ENCODE measurements at regions not wholly inside any gene's neighbourhood (a gene's known extent, or its start where the extent isn't known, plus 50 kb on each side); places are given as distances from the start of the nearest gene placed in this dataset.

DNA sequence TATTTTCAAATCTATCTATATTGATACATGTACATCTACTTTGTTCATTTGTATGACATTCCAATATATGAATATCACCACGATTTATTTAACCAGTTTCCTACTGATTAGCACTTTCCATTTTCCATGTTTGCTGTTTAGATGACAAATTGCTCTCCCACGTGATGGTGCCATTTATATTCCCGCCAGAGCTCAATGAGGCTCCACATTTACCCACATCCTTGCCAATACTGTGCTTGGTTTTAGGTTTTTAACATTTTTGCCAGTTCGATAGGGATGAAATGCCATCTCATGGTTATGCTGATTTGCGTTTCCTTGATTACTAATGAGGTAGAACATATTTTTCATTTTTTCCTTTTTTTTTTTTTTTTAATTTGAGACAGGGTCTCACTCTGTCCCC lies 86.7 kb upstream of the TRIM2 start:
- H3K27me3 ChIP-seq (ENCODE audit: control insufficient read depth, insufficient read depth, low read length) = peaks cover 4% of the 10 kb centered on the region; the same call in 1 of the 2 replicates
- no peaks in the 10 kb centered on the region for H3K9me3 ChIP-seq (ENCODE audit: control insufficient read depth, insufficient read depth, low read depth, low read length)
- H3K9ac ChIP-seq (ENCODE audit: low read length) = no peak overlapping the region
- no peak overlapping the region for H3K27ac ChIP-seq (ENCODE audit: low read depth, low read length)
- H3K4me3 ChIP-seq (ENCODE audit: low read depth, low read length) = no peak overlapping the region
- H3K4me1 ChIP-seq (ENCODE audit: control insufficient read depth, insufficient read depth, low read length) = peaks cover 8% of the 10 kb centered on the region; the same call in 1 of the 2 replicates
- H3K36me3 ChIP-seq (ENCODE audit: control insufficient read depth, insufficient read depth, low read length) = no peaks in the 10 kb centered on the region

DNA sequence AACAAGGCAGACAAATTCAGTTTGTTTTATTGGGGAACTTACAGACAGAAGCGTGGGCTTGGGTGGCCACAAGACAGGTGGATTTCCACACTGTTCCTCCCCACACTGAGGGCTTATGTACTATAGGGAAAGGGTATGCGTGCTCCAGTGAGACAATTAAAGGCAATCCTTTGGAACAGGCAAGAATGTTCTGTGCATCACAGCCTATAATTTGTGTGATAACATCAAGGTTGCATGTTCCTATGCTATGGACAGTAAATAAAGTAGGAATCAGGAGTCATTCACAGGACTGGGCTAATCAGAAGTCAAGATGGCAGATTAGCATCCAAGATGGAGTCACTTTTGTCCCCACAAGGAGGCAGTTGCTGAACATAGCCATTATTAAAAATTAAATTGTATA lies 84.6 kb upstream of the TRIM2 start:
- H3K9ac ChIP-seq (ENCODE audit: low read length) = no peak overlapping the region
- no peak overlapping the region for H3K27ac ChIP-seq (ENCODE audit: low read depth, low read length)
- peaks cover 8% of the 10 kb centered on the region; the same call in 1 of the 2 replicates for H3K4me1 ChIP-seq (ENCODE audit: control insufficient read depth, insufficient read depth, low read length)
- H3K9me3 ChIP-seq (ENCODE audit: control insufficient read depth, insufficient read depth, low read depth, low read length) = no peaks in the 10 kb centered on the region
- peaks cover 4% of the 10 kb centered on the region; the same call in 1 of the 2 replicates for H3K27me3 ChIP-seq (ENCODE audit: control insufficient read depth, insufficient read depth, low read length)
- H3K4me3 ChIP-seq (ENCODE audit: low read depth, low read length) = no peak overlapping the region
- H3K36me3 ChIP-seq (ENCODE audit: control insufficient read depth, insufficient read depth, low read length) = no peaks in the 10 kb centered on the region

DNA sequence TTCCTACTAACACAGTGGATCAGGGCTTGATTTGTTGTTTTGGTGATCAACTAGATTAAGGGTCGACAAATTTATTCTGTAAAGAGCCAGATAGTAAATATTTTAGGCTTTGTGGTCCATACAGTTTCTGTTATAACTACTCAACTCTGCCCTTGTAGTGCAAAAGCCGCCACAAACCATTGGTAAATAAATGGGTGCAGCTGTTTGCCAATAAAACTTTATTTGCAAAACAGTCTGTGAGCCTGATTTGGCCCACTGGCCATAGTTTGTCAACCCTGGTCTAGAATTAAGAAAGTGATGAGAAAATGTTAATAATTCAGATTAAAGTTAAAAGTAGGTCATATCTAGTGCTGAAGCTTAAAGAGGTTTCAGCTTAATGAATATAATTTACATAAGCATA lies 84.0 kb upstream of the TRIM2 start:
- H3K4me3 ChIP-seq (ENCODE audit: low read depth, low read length) = no peak overlapping the region
- no peaks in the 10 kb centered on the region for H3K36me3 ChIP-seq (ENCODE audit: control insufficient read depth, insufficient read depth, low read length)
- peaks cover 3% of the 10 kb centered on the region; the same call in 1 of the 2 replicates for H3K27me3 ChIP-seq (ENCODE audit: control insufficient read depth, insufficient read depth, low read length)
- H3K9ac ChIP-seq (ENCODE audit: low read length) = no peak overlapping the region
- H3K27ac ChIP-seq (ENCODE audit: low read depth, low read length) = no peak overlapping the region
- no peaks in the 10 kb centered on the region for H3K9me3 ChIP-seq (ENCODE audit: control insufficient read depth, insufficient read depth, low read depth, low read length)
- peaks cover 6% of the 10 kb centered on the region; the same call in 1 of the 2 replicates for H3K4me1 ChIP-seq (ENCODE audit: control insufficient read depth, insufficient read depth, low read length)

GRCh38 chr4:153122855-153123254 lies 81.4 kb upstream of the TRIM2 start:
- no peak overlapping the region for H3K9ac ChIP-seq (ENCODE audit: low read length)
- H3K4me3 ChIP-seq (ENCODE audit: low read depth, low read length) = no peak overlapping the region
- peaks cover 21% of the 10 kb centered on the region for H3K4me1 ChIP-seq (ENCODE audit: control insufficient read depth, insufficient read depth, low read length)
- no peaks in the 10 kb centered on the region for H3K36me3 ChIP-seq (ENCODE audit: control insufficient read depth, insufficient read depth, low read length)
- no peaks in the 10 kb centered on the region for H3K27me3 ChIP-seq (ENCODE audit: control insufficient read depth, insufficient read depth, low read length)
- no peaks in the 10 kb centered on the region for H3K9me3 ChIP-seq (ENCODE audit: control insufficient read depth, insufficient read depth, low read depth, low read length)
- H3K27ac ChIP-seq (ENCODE audit: low read depth, low read length) = no peak overlapping the region

GRCh38 chr4:153126137-153126536 lies 78.1 kb upstream of the TRIM2 start:
- Histone ChIP-seq H3K27ac (ENCODE audit: low read depth, low read length) (no peak overlapping the region), H3K36me3 (ENCODE audit: control insufficient read depth, insufficient read depth, low read length) (no peaks in the 10 kb centered on the region), H3K9me3 (ENCODE audit: control insufficient read depth, insufficient read depth, low read depth, low read length) (no peaks in the 10 kb centered on the region), H3K27me3 (ENCODE audit: control insufficient read depth, insufficient read depth, low read length) (no peaks in the 10 kb centered on the region), H3K4me3 (ENCODE audit: low read depth, low read length) (no peak overlapping the region), H3K4me1 (ENCODE audit: control insufficient read depth, insufficient read depth, low read length) (peaks cover 21% of the 10 kb centered on the region), H3K9ac (ENCODE audit: low read length) (no peak overlapping the region)

GRCh38 chr4:153127760-153128494 lies 76.3 kb upstream of the TRIM2 start:
- Histone ChIP-seq H3K4me1 (ENCODE audit: control insufficient read depth, insufficient read depth, low read length) (peaks cover 21% of the 10 kb centered on the region), H3K27ac (ENCODE audit: low read depth, low read length) (peak overlapping the region; percentile 28; the same call in 1 of the 2 replicates), H3K9me3 (ENCODE audit: control insufficient read depth, insufficient read depth, low read depth, low read length) (no peaks in the 10 kb centered on the region), H3K4me3 (ENCODE audit: low read depth, low read length) (peak overlapping the region; percentile 46), H3K9ac (ENCODE audit: low read length) (peak overlapping the region; percentile 64), H3K27me3 (ENCODE audit: control insufficient read depth, insufficient read depth, low read length) (no peaks in the 10 kb centered on the region), H3K36me3 (ENCODE audit: control insufficient read depth, insufficient read depth, low read length) (no peaks in the 10 kb centered on the region)

DNA sequence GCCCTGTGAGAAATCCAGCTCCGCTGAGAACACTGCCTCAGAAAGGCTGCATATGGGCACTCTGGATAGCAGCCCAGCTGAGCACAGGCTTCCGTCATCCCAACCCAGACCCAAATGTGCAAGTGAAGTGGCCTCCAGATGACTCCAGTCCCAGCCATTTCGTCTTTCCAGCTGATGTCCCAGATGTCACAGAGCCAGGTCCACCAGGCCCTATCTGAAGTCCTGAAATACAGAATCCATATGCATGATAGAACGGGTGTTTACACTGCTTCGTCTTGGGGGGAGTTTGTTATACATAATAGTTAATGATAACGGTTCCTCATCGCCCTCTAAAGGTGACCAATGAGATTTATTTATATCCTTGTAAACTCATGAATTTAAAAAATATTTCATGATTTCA lies 72.6 kb upstream of the TRIM2 start:
- no peak overlapping the region for H3K27ac ChIP-seq (ENCODE audit: low read depth, low read length)
- H3K9ac ChIP-seq (ENCODE audit: low read length) = no peak overlapping the region
- no peaks in the 10 kb centered on the region for H3K27me3 ChIP-seq (ENCODE audit: control insufficient read depth, insufficient read depth, low read length)
- no peak overlapping the region for H3K4me3 ChIP-seq (ENCODE audit: low read depth, low read length)
- no peaks in the 10 kb centered on the region for H3K36me3 ChIP-seq (ENCODE audit: control insufficient read depth, insufficient read depth, low read length)
- H3K9me3 ChIP-seq (ENCODE audit: control insufficient read depth, insufficient read depth, low read depth, low read length) = no peaks in the 10 kb centered on the region
- peaks cover 12% of the 10 kb centered on the region for H3K4me1 ChIP-seq (ENCODE audit: control insufficient read depth, insufficient read depth, low read length)

DNA sequence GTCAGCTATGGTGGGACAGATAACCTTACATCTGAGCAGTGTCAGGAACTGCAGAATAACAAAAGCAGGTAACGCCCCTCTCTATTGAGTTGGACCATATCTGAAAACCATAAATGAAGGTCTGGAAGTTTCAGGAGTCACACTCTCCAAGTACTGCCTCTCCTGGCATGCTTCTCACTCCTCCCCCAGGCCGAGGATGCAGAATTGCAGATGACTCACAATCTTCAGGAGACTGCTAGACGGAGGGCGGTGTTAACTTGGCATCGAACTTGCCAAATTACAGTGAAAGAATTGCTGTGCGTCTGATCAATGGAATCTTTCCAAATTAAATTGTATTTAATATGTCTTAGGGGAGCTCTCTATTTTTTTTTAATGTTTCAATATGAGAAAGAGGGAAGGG lies 67.1 kb upstream of the TRIM2 start:
- Histone ChIP-seq H3K9ac (ENCODE audit: low read length) (no peak overlapping the region), H3K9me3 (ENCODE audit: control insufficient read depth, insufficient read depth, low read depth, low read length) (no peaks in the 10 kb centered on the region), H3K27me3 (ENCODE audit: control insufficient read depth, insufficient read depth, low read length) (no peaks in the 10 kb centered on the region), H3K27ac (ENCODE audit: low read depth, low read length) (no peak overlapping the region), H3K36me3 (ENCODE audit: control insufficient read depth, insufficient read depth, low read length) (no peaks in the 10 kb centered on the region), H3K4me1 (ENCODE audit: control insufficient read depth, insufficient read depth, low read length) (no peaks in the 10 kb centered on the region), H3K4me3 (ENCODE audit: low read depth, low read length) (no peak overlapping the region)

DNA sequence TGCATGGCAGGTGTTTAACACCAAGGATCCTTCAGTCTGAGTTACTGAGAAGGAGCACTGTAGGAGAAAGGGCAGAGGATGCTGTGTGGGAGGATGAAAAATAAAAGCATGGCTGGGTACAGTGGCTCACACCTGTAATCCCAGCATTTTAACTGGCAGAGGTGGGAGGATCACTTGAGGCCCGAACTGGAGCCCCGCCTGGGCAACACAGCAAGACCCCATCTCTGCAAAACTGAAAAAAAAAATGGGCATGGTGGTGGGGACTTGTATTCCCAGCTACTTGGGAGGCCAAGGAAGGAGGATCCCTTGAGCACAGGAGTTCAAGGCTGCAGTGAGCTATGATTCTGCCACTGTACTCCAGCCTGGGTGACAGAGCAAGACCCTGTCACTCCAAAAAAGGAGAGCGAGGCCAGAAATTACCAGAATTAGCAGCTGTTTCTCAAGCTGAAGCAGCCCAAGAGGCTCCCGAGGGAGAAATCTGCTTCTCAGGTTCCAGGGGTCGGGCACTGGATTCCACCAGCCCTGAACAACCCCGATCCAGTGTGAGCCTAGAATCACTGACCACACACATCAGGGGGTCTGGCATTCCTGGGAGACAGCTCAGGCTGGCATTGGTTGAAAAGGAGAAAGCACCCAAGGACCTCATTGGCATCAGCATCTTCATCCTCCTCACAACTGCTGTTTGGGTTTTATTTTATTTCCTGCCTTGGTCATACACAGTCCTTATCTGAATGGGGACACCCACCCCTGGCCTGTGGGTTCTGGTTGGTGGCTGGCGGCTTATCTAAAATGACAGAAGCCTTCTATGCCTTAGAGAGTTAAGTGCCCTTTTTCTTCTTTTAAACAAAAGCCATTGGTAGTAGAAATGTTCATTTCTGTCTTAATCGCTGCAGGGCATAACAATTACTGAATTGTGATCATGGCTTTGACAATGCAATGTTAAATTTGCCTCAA lies 66.3 kb upstream of the TRIM2 start:
- H3K36me3 ChIP-seq (ENCODE audit: control insufficient read depth, insufficient read depth, low read length) = no peaks in the 10 kb centered on the region
- no peak overlapping the region for H3K9ac ChIP-seq (ENCODE audit: low read length)
- H3K4me1 ChIP-seq (ENCODE audit: control insufficient read depth, insufficient read depth, low read length) = no peaks in the 10 kb centered on the region
- no peak overlapping the region for H3K27ac ChIP-seq (ENCODE audit: low read depth, low read length)
- H3K9me3 ChIP-seq (ENCODE audit: control insufficient read depth, insufficient read depth, low read depth, low read length) = no peaks in the 10 kb centered on the region
- H3K27me3 ChIP-seq (ENCODE audit: control insufficient read depth, insufficient read depth, low read length) = no peaks in the 10 kb centered on the region
- no peak overlapping the region for H3K4me3 ChIP-seq (ENCODE audit: low read depth, low read length)

DNA sequence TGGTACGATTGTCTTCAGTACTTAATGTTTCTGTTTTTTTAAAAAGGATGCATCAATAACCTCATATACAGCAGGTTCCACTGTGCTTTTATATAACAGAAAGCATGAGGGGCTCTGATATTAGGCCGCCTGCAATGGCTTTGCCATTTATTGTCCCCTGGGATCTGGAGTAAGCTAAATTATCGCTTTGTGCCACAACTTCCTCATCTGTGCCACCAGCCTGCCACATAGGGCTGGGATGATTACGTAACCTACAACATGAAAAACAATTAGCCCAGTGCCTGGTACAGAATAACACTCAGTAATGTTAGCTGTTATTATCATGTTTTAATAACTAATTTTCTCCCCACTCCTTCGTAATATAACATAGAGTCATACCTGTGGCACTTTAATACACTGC lies 65.5 kb upstream of the TRIM2 start:
- H3K4me3 ChIP-seq (ENCODE audit: low read depth, low read length) = no peak overlapping the region
- H3K36me3 ChIP-seq (ENCODE audit: control insufficient read depth, insufficient read depth, low read length) = no peaks in the 10 kb centered on the region
- no peak overlapping the region for H3K9ac ChIP-seq (ENCODE audit: low read length)
- peaks cover 7% of the 10 kb centered on the region; the same call in 1 of the 2 replicates for H3K4me1 ChIP-seq (ENCODE audit: control insufficient read depth, insufficient read depth, low read length)
- no peaks in the 10 kb centered on the region for H3K27me3 ChIP-seq (ENCODE audit: control insufficient read depth, insufficient read depth, low read length)
- no peak overlapping the region for H3K27ac ChIP-seq (ENCODE audit: low read depth, low read length)
- H3K9me3 ChIP-seq (ENCODE audit: control insufficient read depth, insufficient read depth, low read depth, low read length) = no peaks in the 10 kb centered on the region

- H3K4me1 ChIP-seq (ENCODE audit: control insufficient read depth, insufficient read depth, low read length) = peaks cover 13% of the 10 kb centered on the region; the same call in 1 of the 2 replicates
- no peaks in the 10 kb centered on the region for H3K9me3 ChIP-seq (ENCODE audit: control insufficient read depth, insufficient read depth, low read depth, low read length)
- H3K9ac ChIP-seq (ENCODE audit: low read length) = no peak overlapping the region
- H3K4me3 ChIP-seq (ENCODE audit: low read depth, low read length) = no peak overlapping the region
- no peaks in the 10 kb centered on the region for H3K27me3 ChIP-seq (ENCODE audit: control insufficient read depth, insufficient read depth, low read length)
- H3K27ac ChIP-seq (ENCODE audit: low read depth, low read length) = no peak overlapping the region
- no peaks in the 10 kb centered on the region for H3K36me3 ChIP-seq (ENCODE audit: control insufficient read depth, insufficient read depth, low read length)
Observed at GRCh38 chr4:153140294-153140693, 63.9 kb upstream of the TRIM2 start.
